ENCODE measurements at regions not wholly inside any gene's neighbourhood (a gene's known extent, or its start where the extent isn't known, plus 50 kb on each side); places are given as distances from the start of the nearest gene placed in this dataset.

- no peak overlapping the region for H3K18ac ChIP-seq (ENCODE audit: insufficient read length, low read depth, low read length)
These were observed 334.8 kb upstream of the TMPO start for GRCh38 chr12:98180603-98181002.

More at GRCh38 chr12:98180603-98181002, 334.8 kb upstream of the TMPO start:
- Mint-ChIP-seq H3K4me3 (no peak overlapping the region), H3K27ac (no peak overlapping the region), H3K4me1 (peaks cover 8 to 10% of the 10 kb centered on the region in 2 experiments), H3K27me3 (ENCODE audit: low read depth) (no peaks in the 10 kb centered on the region; the same call in 1 of the 2 replicates), H3K36me3 (ENCODE audit: insufficient read depth in 1 of 3, low read depth in 3 of 3) (no peaks in the 10 kb centered on the region), H3K9me3 (no peaks in the 10 kb centered on the region)
- H3K23me2 ChIP-seq (ENCODE audit: insufficient read length, low read depth, low read length, poor library complexity, severe bottlenecking), result no peaks in the 10 kb centered on the region
- TF ChIP-seq CTCF (conservative IDR thresholded peaks at IDR 0.05), result no peak
- no peaks in the 10 kb centered on the region for H3K27me3 ChIP-seq (ENCODE audit: insufficient read depth, low read length)
- no peak overlapping the region for H4K91ac ChIP-seq (ENCODE audit: insufficient read length, low read depth, low read length)
- no CpG with 5 or more reads among the region's 13 CpGs for WGBS (ENCODE audit: extremely low coverage, insufficient read length, low lambda C conversion rate)
- H3K79me2 ChIP-seq (ENCODE audit: insufficient read depth, low read length), result no peaks in the 10 kb centered on the region
- no peak overlapping the region for H2BK15ac ChIP-seq (ENCODE audit: low read depth, low read length)
- H3T11ph ChIP-seq (ENCODE audit: low read length), result no peak overlapping the region
- no peak overlapping the region for H3K4me2 ChIP-seq (ENCODE audit: insufficient read depth, insufficient read length, low read length)
- no peak overlapping the region for H2BK5ac ChIP-seq (ENCODE audit: insufficient read length, low read length)
- no peaks in the 10 kb centered on the region for H3K79me1 ChIP-seq (ENCODE audit: insufficient read depth, low read depth, low read length, poor library complexity, severe bottlenecking)
- H2AFZ ChIP-seq (ENCODE audit: low read length), result no peak overlapping the region
- H2BK120ac ChIP-seq (ENCODE audit: low read depth, low read length, poor library complexity, severe bottlenecking), result no peak overlapping the region
- H3K14ac ChIP-seq (ENCODE audit: insufficient read depth, low read length), result no peak overlapping the region
- no peak overlapping the region for H3K56ac ChIP-seq (ENCODE audit: insufficient read length, low read depth, low read length)
- H2BK12ac ChIP-seq (ENCODE audit: insufficient read length, low read depth, low read length), result no peak overlapping the region
- H4K5ac ChIP-seq (ENCODE audit: insufficient read length, low read depth, low read length), result no peak overlapping the region
- H3K9ac ChIP-seq (ENCODE audit: extremely low read depth, insufficient read length, low read length), result no peak overlapping the region
- 0 out of 2 replicates have a peak, but pooled peaks cover 2% of the 10 kb centered on the region for H3K4me1 ChIP-seq (ENCODE audit: insufficient read depth, low read length)
- H3K23ac ChIP-seq (ENCODE audit: insufficient read length, low read depth, low read length), result no peak overlapping the region
- H3K27ac ChIP-seq (ENCODE audit: insufficient read length, low read depth, low read length), result no peak overlapping the region
- no peaks in the 10 kb centered on the region for H4K20me1 ChIP-seq (ENCODE audit: control insufficient read depth, insufficient read depth, insufficient read length)
- H3K9me3 ChIP-seq (ENCODE audit: control insufficient read depth, low read depth, low read length), result no peaks in the 10 kb centered on the region
- H4K8ac ChIP-seq (replicated peaks; ENCODE audit: insufficient read length, low read depth, low read length), result no peak overlapping the region
- H2AK5ac ChIP-seq (ENCODE audit: insufficient read length, low read length), result no peak overlapping the region
- no peak overlapping the region for H2BK20ac ChIP-seq (ENCODE audit: low read depth, low read length, poor library complexity, severe bottlenecking)
- H3K4ac ChIP-seq (ENCODE audit: low read depth, low read length), result no peak overlapping the region
- no peak for DNase-seq

All from H9 (cell line).